GM19463 (cell line): ENCODE measurements at regions not wholly inside any gene's neighbourhood (a gene's known extent, or its start where the extent isn't known, plus 50 kb on each side); places are given as distances from the start of the nearest gene placed in this dataset.

Source experiments
- ATAC-seq: cut with Tn5 transposase; IDR thresholded peaks from one replicate; pipeline ENCODE4 v1.9.1; 2021; ENCODE audit warnings: mild to moderate bottlenecking, moderate library complexity; ENCODE audit not compliant: unreplicated experiment

DNA sequence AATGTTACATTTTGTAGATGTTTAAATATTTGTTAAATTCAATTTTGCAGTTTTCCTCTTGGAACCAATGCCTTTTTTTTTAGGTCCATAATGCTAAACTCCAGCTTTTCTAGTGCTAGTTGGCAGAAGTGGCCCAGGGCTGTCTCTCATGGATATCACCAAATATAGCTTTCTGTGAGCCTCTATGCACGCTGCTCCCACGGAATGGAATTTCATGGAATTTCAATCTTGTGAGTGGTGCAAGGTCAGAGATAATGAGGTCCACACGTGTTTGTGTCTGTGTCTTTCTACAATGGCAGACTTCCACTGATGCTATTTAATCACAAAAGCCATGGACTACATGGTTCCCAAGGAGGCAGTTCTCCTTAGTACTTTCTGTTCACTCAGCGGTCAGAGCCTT, 191.5 kb upstream of the PARD3B start:
- ATAC-seq: no peak

DNA sequence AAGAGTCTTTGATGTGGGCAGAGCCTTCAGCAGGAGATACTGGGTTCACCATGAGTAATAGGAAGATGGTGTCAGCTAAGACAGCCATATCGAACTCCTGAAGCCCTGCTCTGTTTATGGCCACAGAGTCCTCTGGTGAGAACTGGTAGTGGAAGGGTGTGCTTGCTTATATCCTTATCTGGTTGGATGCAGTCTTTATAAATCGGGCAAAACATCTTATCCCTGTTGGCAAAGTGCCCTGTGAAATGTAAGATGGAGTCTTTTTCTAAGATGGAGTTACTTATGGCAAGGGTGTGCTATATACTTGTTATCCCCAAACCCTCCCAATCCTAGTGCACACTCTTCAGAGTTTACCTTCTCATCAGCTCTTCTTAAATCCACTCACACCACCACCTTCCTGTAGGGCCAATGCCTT, 190.8 kb upstream of the PARD3B start:
- ATAC-seq: no peak

DNA sequence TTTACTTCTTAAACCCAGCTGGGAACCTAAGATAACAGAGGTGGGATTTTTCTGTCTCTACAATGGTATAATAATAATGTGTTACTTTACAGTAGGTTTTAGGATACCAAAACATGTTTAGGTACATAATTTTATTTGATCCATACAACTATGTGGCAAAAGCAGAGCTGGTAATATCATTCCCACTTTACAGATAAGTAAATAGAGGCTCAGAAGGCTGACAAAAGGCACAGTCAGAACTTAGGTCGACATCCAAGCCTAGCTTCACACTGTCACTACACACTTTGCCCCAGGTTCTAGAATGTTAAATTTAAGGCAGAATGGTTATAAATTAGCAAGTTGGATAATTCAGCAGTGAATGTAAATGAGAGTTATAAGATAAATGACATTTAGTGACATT, 189.6 kb upstream of the PARD3B start:
- ATAC-seq: no peak

DNA sequence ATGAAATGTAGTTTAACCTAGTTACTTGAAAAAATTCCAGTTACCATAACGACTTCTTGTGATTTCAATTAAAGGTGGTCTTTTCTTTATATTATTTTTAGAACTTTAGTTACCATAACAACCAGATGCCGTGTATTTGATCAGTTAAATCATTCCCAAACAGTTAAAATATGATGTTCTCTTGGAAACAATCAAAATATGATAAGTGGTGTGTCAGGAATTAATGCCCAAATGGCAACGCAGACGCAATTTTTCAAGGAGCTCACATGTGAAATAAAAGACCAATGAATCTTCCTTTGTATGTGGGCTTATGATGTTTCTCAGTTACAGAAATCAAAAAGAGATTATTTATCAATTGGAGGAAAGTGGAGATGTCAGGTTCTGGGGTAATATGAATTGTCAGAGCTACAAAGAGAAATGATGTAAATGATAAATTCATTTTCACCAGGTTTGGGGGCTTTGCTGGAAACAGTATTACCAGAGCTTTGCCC, 189.1 kb upstream of the PARD3B start:
- ATAC-seq: no peak

DNA sequence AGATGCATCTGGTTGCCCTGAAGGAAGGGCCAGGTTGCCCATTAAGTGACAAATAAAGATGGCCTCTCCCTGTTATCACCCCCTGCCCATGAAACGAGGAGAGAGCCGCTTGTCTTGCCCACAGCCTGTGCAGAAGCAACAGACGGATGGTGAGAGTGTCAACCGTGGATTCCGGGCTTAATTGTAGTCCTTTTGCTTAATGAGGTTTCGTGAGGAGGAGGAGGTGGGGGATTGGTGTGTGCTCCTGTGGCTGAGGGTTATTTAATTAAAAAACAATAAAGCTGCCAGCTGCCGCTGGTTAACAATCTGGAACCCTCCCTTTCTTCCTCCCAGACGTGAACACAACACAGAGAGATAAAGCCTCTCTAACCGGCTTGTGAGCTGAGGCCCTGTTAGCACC, 188.0 kb upstream of the PARD3B start:
- ATAC-seq: no peak

DNA sequence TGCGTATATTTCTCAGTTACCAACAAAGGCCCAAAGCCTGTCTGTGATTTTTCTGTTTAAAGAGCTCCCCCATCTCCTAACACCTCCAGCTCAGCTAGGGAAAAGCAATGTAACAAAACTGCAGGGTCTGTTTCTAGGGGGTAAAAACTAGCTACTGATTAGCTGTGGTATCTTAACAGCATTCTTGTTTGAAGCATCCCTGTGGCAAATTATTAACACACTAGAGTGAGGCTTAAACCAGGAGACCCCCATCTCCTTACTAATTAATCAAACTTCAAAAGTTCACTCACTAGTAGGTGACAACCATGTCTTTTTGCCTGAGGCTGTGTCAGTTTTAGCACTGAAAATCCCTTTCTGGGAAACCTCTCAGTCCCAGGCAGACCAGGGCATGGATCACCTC, 186.2 kb upstream of the PARD3B start:
- ATAC-seq: no peak

DNA sequence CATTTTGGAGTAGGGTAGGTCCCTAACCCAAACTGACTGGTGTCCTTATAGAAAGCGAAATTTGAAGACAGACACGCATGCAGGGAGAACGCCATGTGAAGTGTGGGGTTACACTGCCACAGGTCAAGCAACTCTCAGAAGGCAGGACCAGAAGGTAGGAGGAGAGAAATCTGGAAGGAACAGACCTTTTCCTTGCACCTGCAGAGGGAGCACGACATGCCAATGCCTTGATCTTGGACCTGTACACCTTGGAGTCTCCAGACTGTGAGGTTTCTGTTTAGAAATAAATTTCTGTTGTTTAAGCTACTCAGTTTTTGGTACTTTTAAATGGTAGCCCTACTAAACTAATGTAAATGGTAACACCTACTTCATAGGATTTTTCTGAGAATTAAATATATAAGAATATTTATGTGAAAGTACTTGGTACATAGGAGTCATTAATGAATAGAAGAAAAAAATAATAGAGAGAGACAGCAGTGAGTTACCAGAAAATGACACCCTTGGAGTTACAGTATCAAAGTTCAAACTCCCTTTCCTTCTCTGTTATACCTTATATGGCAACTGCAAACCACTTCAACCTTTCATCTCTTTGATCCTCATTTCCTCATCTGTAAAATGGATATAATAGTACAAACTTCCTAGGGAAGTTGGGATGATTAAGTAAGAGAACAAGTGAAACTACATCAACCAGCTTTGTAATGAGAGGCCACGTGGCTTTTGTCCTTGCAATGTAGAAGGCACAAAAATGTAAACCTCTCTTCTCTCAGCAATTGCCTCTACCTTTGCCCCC, 184.9 kb upstream of the PARD3B start:
- ATAC-seq: no peak

DNA sequence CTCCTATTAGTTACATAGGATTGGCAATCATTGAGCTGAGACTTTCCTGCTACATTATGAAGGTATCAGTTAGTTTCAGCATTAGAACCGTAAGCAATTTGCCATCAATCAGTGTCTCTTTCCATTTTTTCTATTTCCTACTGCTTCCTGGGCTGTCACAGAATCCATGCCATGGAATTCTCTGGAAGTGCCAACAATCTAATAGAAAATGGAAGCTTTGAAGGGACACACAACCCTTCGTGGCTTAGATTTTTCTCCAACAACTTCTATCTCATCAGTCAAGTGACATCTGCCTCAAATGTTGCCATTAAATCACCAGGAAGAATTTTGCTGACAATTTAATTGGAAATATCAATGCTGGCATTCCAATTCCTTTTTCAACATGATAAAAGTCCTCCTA, 183.5 kb upstream of the PARD3B start:
- ATAC-seq: no peak

DNA sequence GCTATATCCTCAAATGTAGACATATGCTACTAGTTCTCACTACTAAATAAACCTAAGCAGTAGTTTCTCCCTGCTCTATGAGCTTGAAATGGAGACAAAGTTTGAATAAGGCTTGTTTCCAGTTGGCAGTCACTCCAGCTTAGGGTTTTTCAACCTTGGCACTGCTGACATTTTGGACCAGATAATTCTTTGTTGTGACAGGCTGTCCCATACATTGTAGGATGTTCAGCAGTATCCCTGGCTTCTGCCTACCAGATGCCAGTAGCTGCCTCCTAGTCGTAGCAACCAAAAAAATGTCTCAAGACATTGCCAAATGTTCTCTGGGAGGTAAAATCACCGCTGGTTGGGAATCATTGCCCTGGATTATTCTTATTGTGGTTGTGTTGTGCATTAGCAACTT, 182.7 kb upstream of the PARD3B start:
- no peak for ATAC-seq

DNA sequence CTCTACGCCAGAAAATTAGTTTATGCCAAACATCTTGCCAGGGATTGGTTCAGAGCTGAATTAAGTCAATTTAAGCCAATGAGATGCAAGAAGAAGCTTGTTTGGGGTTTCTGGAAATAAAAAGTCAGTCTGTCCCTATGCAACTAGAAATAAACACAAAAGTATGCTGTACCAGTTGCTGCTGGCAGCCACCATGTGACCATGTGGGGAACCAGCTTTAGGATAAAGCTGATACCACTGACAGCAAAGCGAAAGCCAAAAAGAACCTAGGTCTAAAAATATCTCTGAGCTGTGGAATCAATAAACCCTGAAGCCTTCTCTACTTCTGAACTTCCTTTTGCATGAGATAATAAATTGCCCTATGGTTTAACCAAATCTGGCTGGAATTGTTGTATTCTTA, 181.8 kb upstream of the PARD3B start:
- no peak for ATAC-seq

DNA sequence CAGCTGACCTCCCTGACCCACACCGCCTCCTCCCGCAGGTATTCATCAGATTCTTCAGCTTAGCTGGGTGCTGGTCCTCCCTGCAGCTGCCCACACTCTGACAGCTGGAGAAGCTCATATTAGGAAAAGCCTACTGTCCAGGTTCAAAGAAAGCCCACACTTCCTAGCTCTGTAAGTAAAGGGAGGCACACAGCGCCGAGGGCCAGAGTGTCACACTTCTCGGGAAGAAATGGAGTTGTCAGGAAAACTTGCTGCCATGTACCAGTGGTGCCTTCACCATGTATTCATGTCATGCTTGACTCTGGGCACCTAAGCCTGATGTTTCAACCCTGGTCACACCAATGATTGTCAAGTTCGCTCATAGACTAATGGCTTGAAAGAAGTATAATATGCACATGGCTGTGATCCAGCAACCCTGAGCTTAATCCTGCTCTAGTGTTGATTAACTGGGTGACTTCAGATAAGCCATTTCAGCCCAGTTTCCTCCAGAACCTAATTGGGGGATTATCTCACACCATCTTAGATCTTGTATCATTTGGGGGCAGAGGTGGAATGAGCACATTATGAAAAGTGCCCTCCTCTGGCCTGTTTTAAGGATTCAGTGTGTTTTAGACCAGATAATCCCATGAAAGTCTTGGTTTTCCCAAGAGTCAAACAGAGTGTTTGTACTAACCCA, 180.3 kb upstream of the PARD3B start:
- no peak for ATAC-seq

DNA sequence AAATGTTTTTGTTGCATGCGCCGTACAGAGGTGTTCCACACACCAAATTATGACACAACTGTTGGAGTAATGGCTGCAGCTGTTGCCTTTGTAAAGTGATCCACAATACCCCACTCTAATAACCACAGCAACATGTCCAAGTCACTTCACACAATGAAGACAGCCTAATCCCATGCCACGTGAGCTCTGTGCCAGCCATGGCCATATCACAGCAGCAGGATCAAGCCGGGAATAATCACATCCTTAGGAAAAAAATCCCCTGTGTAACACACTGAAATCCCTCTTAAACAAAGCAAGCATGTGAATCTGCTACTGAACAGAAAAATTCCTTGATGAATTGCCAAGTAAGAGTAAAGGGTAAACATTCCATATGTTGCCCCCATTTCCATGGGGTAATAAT, 179.5 kb upstream of the PARD3B start:
- ATAC-seq: no peak

DNA sequence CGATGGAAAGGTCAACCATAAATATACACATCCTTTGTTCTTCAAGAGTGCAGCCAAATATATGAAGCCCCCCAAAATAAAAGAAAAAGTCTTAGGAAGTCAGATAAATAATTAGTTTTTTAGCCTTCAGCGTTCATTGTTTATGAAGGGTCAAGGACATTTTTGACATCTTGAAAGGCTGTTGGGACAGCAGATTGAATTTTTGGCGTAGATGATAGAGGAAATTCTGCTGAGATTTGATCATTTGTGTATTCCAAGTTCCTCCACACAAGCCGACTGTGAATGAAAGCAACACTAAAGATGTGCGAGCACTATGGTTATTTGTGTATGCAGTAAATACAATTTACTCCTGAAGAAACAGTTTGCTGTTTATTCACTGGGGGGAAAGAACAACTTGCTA, 177.8 kb upstream of the PARD3B start:
- no peak for ATAC-seq

DNA sequence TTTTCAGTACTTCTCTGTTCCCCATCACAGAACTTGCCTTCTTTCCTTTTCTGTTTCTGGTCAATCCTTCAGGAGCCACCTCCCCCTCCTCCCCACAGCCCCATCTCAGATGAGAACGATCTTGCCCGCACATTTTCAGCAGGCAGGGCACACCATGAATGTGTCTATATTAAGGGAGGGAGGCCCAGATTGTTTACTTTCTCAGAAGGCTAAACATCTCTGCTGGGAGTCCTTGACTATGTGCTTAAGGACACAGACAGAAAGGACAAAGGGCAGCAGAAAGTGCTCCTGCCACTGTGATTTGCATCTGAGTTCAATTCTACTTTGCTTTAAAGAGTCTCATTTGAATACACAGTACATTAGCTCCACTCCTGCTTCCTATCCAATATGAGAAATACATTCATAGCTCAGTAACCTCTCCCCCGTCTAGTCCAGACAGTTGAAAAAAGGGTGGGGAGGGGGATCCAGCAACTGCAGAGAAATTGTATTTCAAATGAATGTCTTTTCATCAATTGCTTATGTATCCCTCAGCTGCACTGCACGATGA, 175.0 kb upstream of the PARD3B start:
- ATAC-seq: no peak

DNA sequence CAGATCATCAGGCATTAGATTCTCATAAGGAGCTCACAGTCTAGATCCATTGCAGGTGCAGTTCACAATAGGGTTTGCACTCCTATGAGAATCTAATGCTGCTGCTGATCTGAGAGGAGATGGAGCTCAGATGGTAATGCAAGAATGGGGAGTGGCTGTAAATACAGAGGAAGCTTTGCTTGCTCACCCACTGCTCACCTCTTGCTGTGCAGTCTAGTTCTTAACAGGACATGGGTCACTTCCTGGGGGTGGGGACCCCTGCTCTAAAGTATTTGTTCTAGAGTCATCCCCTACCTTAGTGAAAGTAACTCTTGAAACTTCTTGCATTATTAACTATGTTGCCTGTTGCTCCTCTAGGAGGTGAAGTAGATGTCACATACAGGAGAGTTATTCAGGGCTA, 171.3 kb upstream of the PARD3B start:
- no peak for ATAC-seq

DNA sequence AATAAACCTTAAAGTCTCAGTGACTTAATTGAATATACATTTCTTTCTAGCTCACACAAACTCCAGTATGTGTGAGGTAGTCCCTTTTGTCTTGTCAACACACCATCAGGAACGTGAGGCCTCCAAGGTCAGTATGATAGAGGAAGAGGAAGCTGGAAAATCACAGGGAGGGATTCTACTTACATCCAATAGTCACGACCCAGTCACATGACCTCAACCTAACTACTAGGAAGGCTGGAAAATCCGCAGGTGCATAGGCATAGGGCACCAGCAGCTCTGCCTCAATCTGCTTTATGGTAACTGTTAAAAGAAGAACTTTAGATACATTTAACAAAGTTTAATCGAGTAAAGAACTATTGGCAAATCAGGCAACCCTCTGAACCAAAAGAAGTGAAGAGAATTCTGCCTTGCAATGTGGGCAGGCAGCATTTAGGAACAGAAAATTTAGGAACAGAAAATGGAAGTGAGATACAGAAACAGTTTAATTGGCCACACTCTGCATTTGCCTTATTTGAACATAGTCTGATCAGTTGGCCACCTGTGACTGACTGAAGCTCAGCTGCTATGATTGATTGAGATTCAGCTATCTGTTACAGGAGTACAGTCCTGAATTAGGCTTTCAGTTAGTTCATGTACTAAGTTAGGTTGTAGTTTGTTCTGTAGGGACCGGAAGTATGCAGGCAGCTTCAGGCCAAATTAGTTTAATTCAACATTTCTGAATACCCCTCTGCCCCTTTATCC, 165.0 kb upstream of the PARD3B start:
- no peak for ATAC-seq

DNA sequence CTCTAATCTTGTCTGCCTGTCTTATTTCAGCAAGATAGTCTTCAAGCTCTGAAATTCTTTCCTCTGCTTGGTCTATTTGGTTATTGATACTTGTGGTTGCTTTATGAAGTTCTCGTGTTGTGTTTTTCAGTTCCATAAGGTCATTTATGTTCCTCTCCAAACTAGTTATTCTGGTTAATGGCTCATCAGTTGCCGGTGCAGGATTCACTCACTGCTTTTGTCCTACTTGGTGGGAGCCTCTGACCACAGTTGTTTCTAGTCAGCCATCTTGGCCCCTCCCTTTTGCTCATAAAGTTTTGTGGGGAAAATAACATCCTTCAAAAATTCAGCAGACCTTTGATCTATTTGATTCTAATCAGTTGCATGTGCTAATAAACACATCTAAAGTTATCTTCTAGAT, 158.6 kb upstream of the PARD3B start:
- ATAC-seq: no peak

DNA sequence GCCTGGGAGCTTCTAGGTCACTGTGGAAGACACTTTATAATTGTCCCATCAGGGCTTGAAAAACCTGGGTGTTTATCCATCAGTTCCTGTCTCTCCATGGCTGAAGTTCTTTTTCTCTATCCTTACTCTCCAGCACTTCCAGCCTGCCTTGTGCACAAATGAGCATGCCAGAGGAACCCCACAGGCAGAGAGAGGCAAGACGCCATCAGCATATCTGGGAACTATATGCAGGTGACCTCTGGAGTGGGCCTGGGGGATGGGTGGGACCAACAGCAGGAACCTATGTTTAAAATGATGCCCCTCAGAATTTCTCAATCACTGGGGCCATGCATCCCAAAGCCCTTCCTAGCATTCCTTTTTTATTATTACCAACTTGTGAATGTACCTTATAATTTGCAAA, 156.2 kb upstream of the PARD3B start:
- no peak for ATAC-seq

DNA sequence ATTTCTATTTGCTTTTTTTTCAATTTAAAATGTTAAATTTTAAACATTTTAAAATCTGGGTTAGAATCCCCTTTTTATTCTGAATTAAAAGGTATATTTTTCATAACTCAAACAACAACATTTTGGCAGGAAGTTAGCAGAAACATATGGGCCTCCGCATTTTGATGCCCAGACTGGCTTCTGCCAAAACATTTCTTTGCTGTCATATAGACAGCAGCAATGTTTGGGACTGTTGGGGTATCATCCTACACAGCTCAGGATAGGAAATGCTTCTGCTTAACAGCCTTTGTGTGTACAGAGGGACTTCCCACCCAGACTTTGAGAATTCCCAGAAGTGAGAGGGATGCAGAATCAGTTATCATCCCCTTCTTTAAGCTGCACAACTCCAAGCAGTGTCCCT, 155.4 kb upstream of the PARD3B start:
- no peak for ATAC-seq

DNA sequence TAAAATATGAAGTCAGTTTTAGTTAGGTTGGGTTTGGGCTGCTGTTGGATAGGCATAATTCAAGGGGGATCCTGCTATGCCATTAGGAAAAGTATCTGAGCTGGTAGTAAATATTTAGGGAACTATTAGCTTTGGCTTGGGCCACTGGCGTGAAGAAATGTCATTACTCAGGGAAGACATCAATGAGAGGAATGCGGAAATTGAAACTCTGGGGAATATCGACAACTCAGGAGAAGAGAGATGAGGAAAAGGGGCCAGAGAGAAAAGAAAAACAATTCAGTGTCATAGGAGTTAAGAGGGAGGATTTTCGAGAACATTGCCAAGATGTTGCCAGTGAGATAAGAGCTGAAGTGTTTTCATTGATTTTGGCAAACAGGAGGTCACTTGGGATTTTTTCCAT, 149.7 kb upstream of the PARD3B start:
- ATAC-seq: no peak

DNA sequence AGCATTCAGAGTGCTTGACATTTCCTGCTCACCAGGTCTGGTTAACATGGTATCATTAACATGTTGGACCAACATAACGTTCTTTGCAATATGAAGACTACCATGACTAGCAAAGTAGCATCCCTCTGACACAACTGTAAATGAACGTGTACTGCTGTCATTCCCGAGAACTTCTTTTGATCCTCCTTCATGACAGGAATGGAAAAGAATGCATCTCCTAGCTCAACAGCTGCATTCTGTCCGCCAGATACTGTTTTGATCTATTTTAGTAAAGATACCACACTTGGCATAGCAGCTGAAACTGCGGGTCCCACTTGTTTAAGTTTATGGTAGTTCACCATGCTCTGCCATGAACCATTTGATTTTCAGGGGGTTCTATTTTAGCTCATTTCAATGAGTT, 144.2 kb upstream of the PARD3B start:
- ATAC-seq: no peak
